ENCODE measurements at regions not wholly inside any gene's neighbourhood (a gene's known extent, or its start where the extent isn't known, plus 50 kb on each side); places are given as distances from the start of the nearest gene placed in this dataset.

GRCh38 chr3:150183678-150184425 is 213.2 kb upstream of the PFN2 start:
- ATAC-seq (replicated peaks in 1 of 2) (peak; percentile 90 to 95), DNase-seq (peak; percentile 45 to 61)
- no peaks in the 10 kb centered on the region for H3K4me1 Mint-ChIP-seq (ENCODE audit: low read depth)
- H3K4me3 Mint-ChIP-seq = no peak overlapping the region
- no peak overlapping the region for H3K27ac Mint-ChIP-seq
- no peaks in the 10 kb centered on the region for H3K9me3 Mint-ChIP-seq
- peaks cover 16% of the 10 kb centered on the region for H3K27me3 Mint-ChIP-seq (ENCODE audit: low read depth)
- H3K36me3 Mint-ChIP-seq (ENCODE audit: insufficient read depth in 2 of 2) = no peaks in the 10 kb centered on the region

DNA sequence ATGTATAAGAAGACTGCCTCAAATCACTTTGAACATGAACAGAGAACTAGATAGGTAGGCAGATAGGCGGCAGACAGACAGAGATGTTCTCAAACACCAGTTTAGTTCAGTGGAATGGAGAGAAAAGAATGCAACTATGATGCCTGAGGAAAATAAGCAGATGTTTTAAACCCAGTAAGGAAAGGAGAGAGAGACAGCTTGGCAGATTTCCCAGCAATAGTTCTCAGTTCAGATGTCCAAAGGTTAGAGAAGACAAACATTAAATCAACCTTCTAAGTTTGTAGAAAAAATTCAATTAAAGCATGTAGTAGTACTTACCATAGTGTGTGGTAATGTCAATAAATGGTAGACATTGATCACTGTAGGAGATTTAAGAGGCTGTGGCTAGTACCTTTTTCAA is 209.6 kb upstream of the PFN2 start:
- Mint-ChIP-seq H3K27me3 (ENCODE audit: low read depth) (peaks cover 11% of the 10 kb centered on the region), H3K4me3 (no peak overlapping the region), H3K36me3 (ENCODE audit: insufficient read depth in 2 of 2) (no peaks in the 10 kb centered on the region), H3K9me3 (no peaks in the 10 kb centered on the region), H3K4me1 (ENCODE audit: low read depth) (no peaks in the 10 kb centered on the region), H3K27ac (no peak overlapping the region)
- no peak for ATAC-seq (replicated peaks in 1 of 2)
- DNase-seq = no peak

- Mint-ChIP-seq H3K27ac (no peak overlapping the region), H3K27me3 (ENCODE audit: low read depth) (peaks cover 15% of the 10 kb centered on the region), H3K4me1 (ENCODE audit: low read depth) (no peaks in the 10 kb centered on the region), H3K9me3 (no peaks in the 10 kb centered on the region), H3K4me3 (no peak overlapping the region), H3K36me3 (ENCODE audit: insufficient read depth in 2 of 2) (no peaks in the 10 kb centered on the region)
- no peak for ATAC-seq (replicated peaks in 1 of 2)
- no peak for DNase-seq
These were observed 208.6 kb upstream of the PFN2 start for GRCh38 chr3:150179330-150179729.

DNA sequence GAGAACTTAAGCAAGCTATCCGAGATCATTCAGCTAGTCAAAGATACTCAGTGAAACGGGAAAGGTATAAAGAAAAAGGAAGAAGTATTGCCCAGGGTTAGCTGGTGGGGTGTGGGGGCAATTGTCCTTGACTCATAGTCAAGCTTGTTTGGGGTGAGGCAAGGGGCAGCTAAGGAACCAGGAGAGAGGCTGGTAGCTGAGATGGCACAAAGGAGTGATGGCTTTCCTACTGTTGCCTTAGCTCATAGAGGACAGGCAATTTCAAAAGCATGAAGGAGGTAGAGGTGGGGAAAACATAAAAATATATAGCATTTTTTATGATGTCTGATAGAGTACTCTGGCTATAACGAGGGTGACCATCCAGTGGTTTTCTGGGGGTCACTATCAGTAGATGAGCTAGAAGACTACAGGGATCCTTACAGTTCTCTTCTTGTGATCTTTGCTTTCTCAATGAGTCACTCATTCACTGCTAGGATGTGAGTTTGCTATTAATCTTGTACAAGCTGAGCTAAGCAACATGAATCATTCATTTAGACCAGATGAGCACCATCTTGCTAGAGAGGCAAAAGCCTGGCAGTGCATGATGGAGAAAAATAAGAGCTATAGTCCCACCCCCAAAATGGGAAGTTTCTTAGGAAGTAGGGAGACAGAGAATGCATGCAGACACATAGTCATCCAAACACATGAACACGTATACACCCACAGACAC is 207.1 kb upstream of the PFN2 start:
- Mint-ChIP-seq H3K27ac (no peak overlapping the region), H3K4me1 (ENCODE audit: low read depth) (no peaks in the 10 kb centered on the region), H3K4me3 (no peak overlapping the region), H3K36me3 (ENCODE audit: insufficient read depth in 2 of 2) (no peaks in the 10 kb centered on the region), H3K9me3 (no peaks in the 10 kb centered on the region), H3K27me3 (ENCODE audit: low read depth) (peaks cover 15% of the 10 kb centered on the region)
- ATAC-seq (replicated peaks in 1 of 2) = peak in 1 of 2 donors; percentile 41
- DNase-seq = no peak

DNA sequence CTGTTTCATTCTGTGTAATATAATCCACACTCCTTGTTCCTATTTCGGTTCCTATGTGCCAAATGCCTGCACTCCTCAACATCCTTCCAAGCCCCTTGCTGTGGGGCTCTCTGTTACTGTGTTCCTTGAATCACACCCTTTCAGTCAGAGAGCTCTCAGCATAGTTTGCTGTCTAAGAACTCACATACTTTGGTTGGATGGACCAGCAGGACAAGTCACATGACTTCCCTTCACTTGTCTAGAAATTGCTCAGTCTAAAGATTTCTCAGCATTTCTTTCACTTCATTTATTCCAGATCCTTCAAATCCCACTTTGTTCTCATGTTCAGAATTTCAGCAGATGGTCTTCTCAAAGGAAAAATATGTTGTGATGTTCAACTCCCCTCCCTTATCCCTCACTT is 203.5 kb upstream of the PFN2 start:
- Mint-ChIP-seq H3K4me1 (ENCODE audit: low read depth) (no peaks in the 10 kb centered on the region), H3K27ac (no peak overlapping the region), H3K36me3 (ENCODE audit: insufficient read depth in 2 of 2) (no peaks in the 10 kb centered on the region), H3K27me3 (ENCODE audit: low read depth) (peaks cover 21% of the 10 kb centered on the region), H3K9me3 (no peaks in the 10 kb centered on the region), H3K4me3 (no peak overlapping the region)
- DNase-seq (no peak), ATAC-seq (replicated peaks in 1 of 2) (no peak)

DNA sequence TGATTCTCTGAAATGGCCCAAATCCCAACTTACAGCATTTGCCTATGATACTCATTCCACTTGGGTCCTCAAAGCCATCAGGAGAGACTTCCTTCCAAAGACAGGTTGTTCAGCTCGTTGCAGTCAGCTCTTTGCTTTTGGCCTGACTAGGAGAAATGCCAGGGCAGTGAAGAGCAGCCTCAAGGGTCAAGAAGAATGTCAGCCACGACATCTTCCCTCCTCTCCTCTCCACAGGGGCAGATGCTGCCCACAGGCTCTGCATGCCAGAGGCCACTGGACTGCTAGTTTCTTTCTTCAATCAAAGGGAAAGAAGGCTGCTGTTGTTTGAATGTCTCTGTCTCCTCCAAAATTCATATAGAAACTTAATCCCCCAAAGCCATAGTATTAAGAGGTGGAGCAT is 201.7 kb upstream of the PFN2 start:
- Mint-ChIP-seq H3K27ac (no peak overlapping the region), H3K27me3 (ENCODE audit: low read depth) (peaks cover 18% of the 10 kb centered on the region), H3K36me3 (ENCODE audit: insufficient read depth in 2 of 2) (no peaks in the 10 kb centered on the region), H3K4me3 (no peak overlapping the region), H3K9me3 (no peaks in the 10 kb centered on the region), H3K4me1 (ENCODE audit: low read depth) (no peaks in the 10 kb centered on the region)
- no peak for DNase-seq
- no peak for ATAC-seq (replicated peaks in 1 of 2)

DNA sequence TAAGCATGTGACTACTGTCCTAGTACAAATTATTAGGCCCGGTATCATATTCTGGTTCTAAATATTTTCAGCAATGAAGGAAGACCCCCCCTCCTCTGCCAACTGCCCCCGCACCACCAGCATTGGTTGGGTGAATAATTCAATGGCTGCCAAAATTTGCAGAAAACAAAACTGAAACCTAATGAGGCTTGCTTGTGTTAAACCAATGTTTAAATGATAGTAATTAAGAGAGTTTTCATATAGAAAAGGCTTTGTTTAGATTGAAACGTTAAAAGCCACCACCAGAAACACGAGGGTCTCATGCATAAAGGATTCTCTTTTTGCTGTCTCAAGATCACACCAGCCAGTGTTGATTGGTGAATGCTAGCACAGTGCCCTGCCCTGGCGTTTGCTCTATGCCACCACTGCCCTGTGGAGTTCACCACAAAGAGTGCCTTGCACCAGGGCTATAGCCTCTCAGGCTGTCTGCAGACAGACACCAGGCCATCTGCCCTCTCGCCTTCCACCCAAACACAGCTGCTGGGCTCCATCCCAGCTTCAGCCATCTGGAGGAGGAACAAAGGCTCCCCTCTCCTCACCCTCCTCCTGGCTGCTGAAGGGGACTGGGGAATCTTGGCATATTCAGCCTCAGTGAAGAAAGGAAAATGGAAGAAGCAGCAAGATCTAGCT is 200.3 kb upstream of the PFN2 start:
- no peak overlapping the region for H3K4me3 Mint-ChIP-seq
- H3K36me3 Mint-ChIP-seq (ENCODE audit: insufficient read depth in 2 of 2) = no peaks in the 10 kb centered on the region
- H3K9me3 Mint-ChIP-seq = no peaks in the 10 kb centered on the region
- no peak for DNase-seq
- H3K4me1 Mint-ChIP-seq (ENCODE audit: low read depth) = no peaks in the 10 kb centered on the region
- H3K27me3 Mint-ChIP-seq (ENCODE audit: low read depth) = peaks cover 16% of the 10 kb centered on the region
- ATAC-seq (replicated peaks in 1 of 2) = no peak
- H3K27ac Mint-ChIP-seq = no peak overlapping the region

- no peak for ATAC-seq (replicated peaks in 1 of 2)
- Mint-ChIP-seq H3K4me1 (ENCODE audit: low read depth) (no peaks in the 10 kb centered on the region), H3K27ac (no peak overlapping the region), H3K9me3 (no peaks in the 10 kb centered on the region), H3K36me3 (ENCODE audit: insufficient read depth in 2 of 2) (no peaks in the 10 kb centered on the region), H3K27me3 (ENCODE audit: low read depth) (peaks cover 6% of the 10 kb centered on the region), H3K4me3 (no peak overlapping the region)
- no peak for DNase-seq
These were observed 198.7 kb upstream of the PFN2 start for GRCh38 chr3:150169330-150169940.

GRCh38 chr3:150168698-150169097 is 198.0 kb upstream of the PFN2 start:
- no peaks in the 10 kb centered on the region for H3K9me3 Mint-ChIP-seq
- no peak for ATAC-seq (replicated peaks in 1 of 2)
- no peaks in the 10 kb centered on the region for H3K4me1 Mint-ChIP-seq (ENCODE audit: low read depth)
- peaks cover 6% of the 10 kb centered on the region for H3K27me3 Mint-ChIP-seq (ENCODE audit: low read depth)
- H3K36me3 Mint-ChIP-seq (ENCODE audit: insufficient read depth in 2 of 2) = no peaks in the 10 kb centered on the region
- DNase-seq = no peak
- no peak overlapping the region for H3K4me3 Mint-ChIP-seq
- no peak overlapping the region for H3K27ac Mint-ChIP-seq

DNA sequence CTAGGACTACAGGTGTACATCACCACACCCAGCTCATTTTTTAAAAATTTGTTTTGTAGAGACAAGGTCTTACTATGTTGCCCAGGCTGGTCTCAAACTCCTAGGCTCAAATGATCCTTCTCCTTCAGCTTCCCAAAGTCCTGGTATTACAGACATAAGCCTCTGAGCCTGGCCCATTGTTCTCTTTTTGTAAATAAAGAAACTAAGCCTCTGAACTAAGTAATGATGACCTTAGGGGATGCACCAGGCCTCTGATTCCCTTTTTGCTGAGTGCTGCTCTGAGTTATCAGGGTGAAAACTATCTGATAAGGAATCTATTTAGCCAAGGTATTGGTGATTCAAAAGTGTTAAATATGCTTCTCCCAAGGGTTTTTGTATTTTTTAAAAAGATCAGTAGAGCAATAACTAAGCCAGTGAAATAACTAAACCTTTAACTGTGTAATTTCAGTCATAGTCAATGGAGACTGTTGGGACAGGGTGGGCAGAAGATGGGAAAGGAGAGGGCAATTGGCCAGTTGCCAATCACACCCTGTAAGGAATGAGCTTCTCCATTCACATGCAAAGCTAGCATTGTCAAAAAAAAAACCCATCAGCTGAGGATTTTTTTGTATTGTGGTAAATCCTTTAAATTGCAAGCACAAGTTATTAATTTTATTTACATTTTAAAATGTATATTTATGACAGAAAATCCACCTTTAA is 194.8 kb upstream of the PFN2 start:
- H3K27ac Mint-ChIP-seq = no peak overlapping the region
- no peak overlapping the region for H3K4me3 Mint-ChIP-seq
- no peaks in the 10 kb centered on the region for H3K36me3 Mint-ChIP-seq (ENCODE audit: insufficient read depth in 2 of 2)
- H3K4me1 Mint-ChIP-seq (ENCODE audit: low read depth) = no peaks in the 10 kb centered on the region
- ATAC-seq (replicated peaks in 1 of 2) (no peak), DNase-seq (no peak)
- H3K27me3 Mint-ChIP-seq (ENCODE audit: low read depth) = no peaks in the 10 kb centered on the region
- H3K9me3 Mint-ChIP-seq = no peaks in the 10 kb centered on the region

DNA sequence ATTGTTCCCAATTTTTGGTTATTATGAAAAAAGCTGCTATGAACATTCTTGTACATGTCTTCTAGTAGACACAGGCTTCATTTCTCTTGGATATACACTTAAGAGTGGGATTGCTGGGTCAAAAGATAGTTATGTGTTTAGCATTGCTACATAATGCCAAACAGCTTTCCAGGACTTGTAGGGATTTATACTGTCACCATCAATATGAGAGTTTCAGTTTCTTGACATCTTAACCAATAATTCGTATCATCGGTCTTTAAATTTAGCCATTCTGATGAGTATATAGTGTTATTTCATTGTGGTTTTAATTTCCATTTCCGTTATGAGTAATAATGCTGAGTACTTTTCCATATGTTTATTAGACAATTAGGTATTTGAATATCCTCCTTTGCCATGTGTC is 190.3 kb upstream of the PFN2 start:
- no peak overlapping the region for H3K4me3 Mint-ChIP-seq
- peaks cover 6% of the 10 kb centered on the region for H3K27me3 Mint-ChIP-seq (ENCODE audit: low read depth)
- H3K4me1 Mint-ChIP-seq (ENCODE audit: low read depth) = no peaks in the 10 kb centered on the region
- H3K27ac Mint-ChIP-seq = no peak overlapping the region
- DNase-seq (no peak), ATAC-seq (replicated peaks in 1 of 2) (no peak)
- no peaks in the 10 kb centered on the region for H3K36me3 Mint-ChIP-seq (ENCODE audit: insufficient read depth in 2 of 2)
- H3K9me3 Mint-ChIP-seq = no peaks in the 10 kb centered on the region

GRCh38 chr3:150158943-150159625 is 188.4 kb upstream of the PFN2 start:
- no peak overlapping the region for H3K27ac Mint-ChIP-seq
- DNase-seq = no peak
- H3K4me3 Mint-ChIP-seq = no peak overlapping the region
- no peaks in the 10 kb centered on the region for H3K4me1 Mint-ChIP-seq (ENCODE audit: low read depth)
- no peaks in the 10 kb centered on the region for H3K9me3 Mint-ChIP-seq
- no peaks in the 10 kb centered on the region for H3K36me3 Mint-ChIP-seq (ENCODE audit: insufficient read depth in 2 of 2)
- peaks cover 6% of the 10 kb centered on the region for H3K27me3 Mint-ChIP-seq (ENCODE audit: low read depth)
- ATAC-seq (replicated peaks in 1 of 2) = no peak

All from activated T-cell treated with anti-CD3 and anti-CD28 coated beads, Interleukin-2, amount 50 U/mL, for 72 hours (primary cell).